ENCODE measurements at regions not wholly inside any gene's neighbourhood (a gene's known extent, or its start where the extent isn't known, plus 50 kb on each side); places are given as distances from the start of the nearest gene placed in this dataset.

DNA sequence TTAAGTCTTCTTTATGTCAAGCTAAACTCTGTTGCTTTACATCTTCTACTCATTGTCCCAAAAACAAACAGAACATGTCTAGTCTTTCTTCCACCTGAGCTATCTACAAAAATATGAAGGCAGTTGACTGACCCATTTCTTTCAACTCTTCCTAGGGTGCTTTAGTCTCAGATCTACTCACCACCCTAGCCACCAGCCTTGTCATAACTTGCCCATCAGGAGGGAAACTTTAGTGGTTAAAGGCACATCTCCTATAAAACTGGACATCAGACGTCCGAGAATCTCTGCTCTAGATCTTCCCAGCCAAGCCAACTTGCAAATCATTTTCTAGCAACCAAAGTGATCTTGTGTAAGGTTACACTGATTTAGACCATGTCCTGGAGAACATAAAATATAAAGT lies 205.0 kb downstream of the ACTL7B start:
- ChIA-PET CTCF (no interaction called here), POLR2A (no interaction called here)
- intact Hi-C loops (cut with micrococcal nuclease) = no loop called here
- H3K79me2 ChIP-seq (ENCODE audit: control insufficient read depth, insufficient read depth, low read length) = no peaks in the 10 kb centered on the region
- FAIRE-seq = no peak
- H3K9me1 ChIP-seq (replicated peaks; ENCODE audit: control insufficient read depth, extremely low read depth, insufficient read depth, low read length) = no peaks in the 10 kb centered on the region
- TF ChIP-seq EZH2 (IDR thresholded peaks at IDR 0.05; ENCODE audit: borderline replicate concordance, low read depth, low read length, severe bottlenecking) (no peak), GATA2 (IDR thresholded peaks at IDR 0.05; ENCODE audit: insufficient read depth, insufficient read length, low read depth, low read length) (no peak), POLR2A (IDR thresholded peaks at IDR 0.05; ENCODE audit: low read depth, low read length) (no peak), POLR2AphosphoS5 (IDR thresholded peaks at IDR 0.05; ENCODE audit: insufficient read depth, low read depth, low read length) (no peak), MYC (IDR thresholded peaks at IDR 0.05; ENCODE audit: low read depth, low read length) (no peak), FOS (IDR thresholded peaks at IDR 0.05; ENCODE audit: borderline replicate concordance, insufficient read depth, low read length) (no peak), JUN (IDR thresholded peaks at IDR 0.05; ENCODE audit: borderline replicate concordance, insufficient read depth, insufficient read length, low read depth) (no peak)
- TF ChIP-seq, protein P1, sequence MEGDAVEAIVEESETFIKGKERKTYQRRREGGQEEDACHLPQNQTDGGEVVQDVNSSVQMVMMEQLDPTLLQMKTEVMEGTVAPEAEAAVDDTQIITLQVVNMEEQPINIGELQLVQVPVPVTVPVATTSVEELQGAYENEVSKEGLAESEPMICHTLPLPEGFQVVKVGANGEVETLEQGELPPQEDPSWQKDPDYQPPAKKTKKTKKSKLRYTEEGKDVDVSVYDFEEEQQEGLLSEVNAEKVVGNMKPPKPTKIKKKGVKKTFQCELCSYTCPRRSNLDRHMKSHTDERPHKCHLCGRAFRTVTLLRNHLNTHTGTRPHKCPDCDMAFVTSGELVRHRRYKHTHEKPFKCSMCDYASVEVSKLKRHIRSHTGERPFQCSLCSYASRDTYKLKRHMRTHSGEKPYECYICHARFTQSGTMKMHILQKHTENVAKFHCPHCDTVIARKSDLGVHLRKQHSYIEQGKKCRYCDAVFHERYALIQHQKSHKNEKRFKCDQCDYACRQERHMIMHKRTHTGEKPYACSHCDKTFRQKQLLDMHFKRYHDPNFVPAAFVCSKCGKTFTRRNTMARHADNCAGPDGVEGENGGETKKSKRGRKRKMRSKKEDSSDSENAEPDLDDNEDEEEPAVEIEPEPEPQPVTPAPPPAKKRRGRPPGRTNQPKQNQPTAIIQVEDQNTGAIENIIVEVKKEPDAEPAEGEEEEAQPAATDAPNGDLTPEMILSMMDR (IDR thresholded peaks at IDR 0.05; ENCODE audit: extremely low read depth in 1 of 2, insufficient read depth in 1 of 2, low read depth in 1 of 2, low read length in 2 of 2) = no peak
- TF ChIP-seq, protein P2, sequence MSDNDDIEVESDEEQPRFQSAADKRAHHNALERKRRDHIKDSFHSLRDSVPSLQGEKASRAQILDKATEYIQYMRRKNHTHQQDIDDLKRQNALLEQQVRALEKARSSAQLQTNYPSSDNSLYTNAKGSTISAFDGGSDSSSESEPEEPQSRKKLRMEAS (IDR thresholded peaks at IDR 0.05; ENCODE audit: insufficient read depth, insufficient read length) = no peak
- dilution Hi-C loops (cut with MboI; ENCODE audit: extremely low pct_ligation_motif_present, low sequenced_read_pairs) = no loop called here
- no peaks in the 10 kb centered on the region for H4K20me1 ChIP-seq (replicated peaks; ENCODE audit: control insufficient read depth, extremely low read depth, insufficient read depth, low read length)
- H3K36me3 ChIP-seq (ENCODE audit: control insufficient read depth in 2 of 2, extremely low read depth in 1 of 2, insufficient read depth in 2 of 2, low read length in 2 of 2) = no peaks in the 10 kb centered on the region
- H3K4me1 ChIP-seq (ENCODE audit: control insufficient read depth, extremely low read depth, insufficient read depth, low read length) = no peaks in the 10 kb centered on the region
- no peak overlapping the region for H3K9ac ChIP-seq (replicated peaks; ENCODE audit: extremely low read depth, insufficient read depth, low read length)
- H3K4me2 ChIP-seq (ENCODE audit: insufficient read depth, low read length) = no peak overlapping the region
- no peak overlapping the region for H2AFZ ChIP-seq (ENCODE audit: low read depth, low read length)
- no peak for DNase-seq (ENCODE audit: low read depth, low spot score)
- H3K27ac ChIP-seq (ENCODE audit: insufficient read depth, low read depth, low read length) = no peak overlapping the region
- H3K9me3 ChIP-seq (replicated peaks; ENCODE audit: control insufficient read depth, insufficient read depth, low read length) = no peaks in the 10 kb centered on the region
- no peaks in the 10 kb centered on the region for H3K27me3 ChIP-seq (ENCODE audit: control insufficient read depth in 2 of 2, insufficient read depth in 2 of 2, low read length in 2 of 2)
- H3K4me3 ChIP-seq (replicated peaks in 1 of 3; ENCODE audit: insufficient read depth in 1 of 3, low read depth in 1 of 3, low read length in 3 of 3) = no peak overlapping the region
- no TSS peak for BruUV-seq (replicated peaks)

All from endothelial cell of umbilical vein (primary cell).